Adipocyte (in vitro differentiated cells): ENCODE measurements at regions not wholly inside any gene's neighbourhood (a gene's known extent, or its start where the extent isn't known, plus 50 kb on each side); places are given as distances from the start of the nearest gene placed in this dataset.

ENCODE experiments used
- DNase-seq: peaks from one replicate; pipeline ENCODE4 v3.0.0-alpha.2; 2015; ENCODE audit warnings: low read depth
- H3K27me3 ChIP-seq: replicated peaks from 2 replicates; pipeline ENCODE4 v1.7.0; 2013; ENCODE audit warnings: mild to moderate bottlenecking, low read length, moderate library complexity; ENCODE audit not compliant: control insufficient read depth, insufficient read depth
- H3K36me3 ChIP-seq: 2 replicates; pipeline ENCODE4 v1.7.0; 2013; ENCODE audit warnings: low read length, mild to moderate bottlenecking, moderate library complexity; ENCODE audit not compliant: control insufficient read depth, insufficient read depth, severe bottlenecking
- H3K4me1 ChIP-seq: 2 replicates; pipeline ENCODE4 v1.7.0; 2013; ENCODE audit warnings: mild to moderate bottlenecking, low read length, moderate library complexity; ENCODE audit not compliant: control insufficient read depth, insufficient read depth
- H3K4me3 ChIP-seq: 2 replicates; pipeline ENCODE4 v1.7.0; 2013; ENCODE audit warnings: mild to moderate bottlenecking, low read length, moderate library complexity
- H3K9ac ChIP-seq: 2 replicates; pipeline ENCODE4 v1.7.0; 2013; ENCODE audit warnings: mild to moderate bottlenecking, low read length, moderate library complexity
- H3K9me3 ChIP-seq: 2 replicates; pipeline ENCODE4 v1.7.0; 2013; ENCODE audit warnings: mild to moderate bottlenecking, low read length, moderate library complexity; ENCODE audit not compliant: control insufficient read depth

GRCh38 chr10:2745666-2746065, 321.7 kb upstream of the PFKP start:
- Histone ChIP-seq H3K9ac (no peak overlapping the region), H3K36me3 (no peaks in the 10 kb centered on the region), H3K9me3 (no peaks in the 10 kb centered on the region), H3K4me3 (no peak overlapping the region), H3K4me1 (no peaks in the 10 kb centered on the region), H3K27me3 (no peaks in the 10 kb centered on the region)
- DNase-seq, result no peak

GRCh38 chr10:2744547-2745200, 322.7 kb upstream of the PFKP start:
- Histone ChIP-seq H3K36me3 (no peaks in the 10 kb centered on the region), H3K9ac (no peak overlapping the region), H3K9me3 (no peaks in the 10 kb centered on the region), H3K27me3 (no peaks in the 10 kb centered on the region), H3K4me1 (no peaks in the 10 kb centered on the region), H3K4me3 (peak overlapping the region; percentile 46)
- DNase-seq, result no peak

- DNase-seq, result no peak
- Histone ChIP-seq H3K9me3 (no peaks in the 10 kb centered on the region), H3K36me3 (no peaks in the 10 kb centered on the region), H3K4me1 (no peaks in the 10 kb centered on the region), H3K4me3 (no peak overlapping the region), H3K9ac (no peak overlapping the region), H3K27me3 (no peaks in the 10 kb centered on the region)
These were observed 332.7 kb upstream of the PFKP start for GRCh38 chr10:2734603-2735002.

GRCh38 chr10:2733278-2733963, 333.9 kb upstream of the PFKP start:
- no peak for DNase-seq
- H3K27me3 ChIP-seq, result no peaks in the 10 kb centered on the region
- H3K4me1 ChIP-seq, result no peaks in the 10 kb centered on the region
- no peak overlapping the region for H3K9ac ChIP-seq
- H3K4me3 ChIP-seq, result no peak overlapping the region
- H3K9me3 ChIP-seq, result no peaks in the 10 kb centered on the region
- H3K36me3 ChIP-seq, result no peaks in the 10 kb centered on the region

GRCh38 chr10:2731940-2732339, 335.4 kb upstream of the PFKP start:
- DNase-seq, result no peak
- H3K4me1 ChIP-seq, result no peaks in the 10 kb centered on the region
- no peaks in the 10 kb centered on the region for H3K27me3 ChIP-seq
- H3K4me3 ChIP-seq, result no peak overlapping the region
- H3K9ac ChIP-seq, result no peak overlapping the region
- no peaks in the 10 kb centered on the region for H3K36me3 ChIP-seq
- H3K9me3 ChIP-seq, result no peaks in the 10 kb centered on the region

GRCh38 chr10:2729197-2729596, 338.2 kb upstream of the PFKP start:
- Histone ChIP-seq H3K4me3 (no peak overlapping the region), H3K4me1 (no peaks in the 10 kb centered on the region), H3K9ac (no peak overlapping the region), H3K36me3 (no peaks in the 10 kb centered on the region), H3K27me3 (no peaks in the 10 kb centered on the region), H3K9me3 (no peaks in the 10 kb centered on the region)
- DNase-seq, result no peak

GRCh38 chr10:2728087-2728486, 339.3 kb upstream of the PFKP start:
- DNase-seq, result no peak
- no peaks in the 10 kb centered on the region for H3K4me1 ChIP-seq
- H3K36me3 ChIP-seq, result no peaks in the 10 kb centered on the region
- no peak overlapping the region for H3K9ac ChIP-seq
- H3K27me3 ChIP-seq, result no peaks in the 10 kb centered on the region
- no peaks in the 10 kb centered on the region for H3K9me3 ChIP-seq
- H3K4me3 ChIP-seq, result no peak overlapping the region

GRCh38 chr10:2716596-2716995, 350.8 kb upstream of the PFKP start:
- no peak for DNase-seq
- Histone ChIP-seq H3K4me1 (no peaks in the 10 kb centered on the region), H3K9me3 (no peaks in the 10 kb centered on the region), H3K27me3 (no peaks in the 10 kb centered on the region), H3K36me3 (no peaks in the 10 kb centered on the region), H3K4me3 (no peak overlapping the region), H3K9ac (no peak overlapping the region)

GRCh38 chr10:2714597-2714996, 352.8 kb upstream of the PFKP start:
- H3K36me3 ChIP-seq, result no peaks in the 10 kb centered on the region
- H3K27me3 ChIP-seq, result no peaks in the 10 kb centered on the region
- no peaks in the 10 kb centered on the region for H3K9me3 ChIP-seq
- H3K4me3 ChIP-seq, result no peak overlapping the region
- DNase-seq, result no peak
- H3K4me1 ChIP-seq, result no peaks in the 10 kb centered on the region
- H3K9ac ChIP-seq, result no peak overlapping the region

GRCh38 chr10:2703953-2704352, 363.4 kb upstream of the PFKP start:
- no peak for DNase-seq
- H3K4me3 ChIP-seq, result no peak overlapping the region
- no peaks in the 10 kb centered on the region for H3K4me1 ChIP-seq
- no peaks in the 10 kb centered on the region for H3K27me3 ChIP-seq
- no peaks in the 10 kb centered on the region for H3K9me3 ChIP-seq
- H3K36me3 ChIP-seq, result no peaks in the 10 kb centered on the region
- no peak overlapping the region for H3K9ac ChIP-seq

GRCh38 chr10:2701802-2702201, 365.5 kb upstream of the PFKP start:
- Histone ChIP-seq H3K36me3 (no peaks in the 10 kb centered on the region), H3K4me3 (no peak overlapping the region), H3K27me3 (no peaks in the 10 kb centered on the region), H3K4me1 (no peaks in the 10 kb centered on the region), H3K9ac (no peak overlapping the region), H3K9me3 (no peaks in the 10 kb centered on the region)
- no peak for DNase-seq
